Immature natural killer cell (primary cell): ENCODE measurements at regions not wholly inside any gene's neighbourhood (a gene's known extent, or its start where the extent isn't known, plus 50 kb on each side); places are given as distances from the start of the nearest gene placed in this dataset.

Experiments used
- DNase-seq, 3 donors: peaks; one replicate each; pipeline ENCODE4 v3.0.0; 2022; ENCODE audit warnings: mixed read lengths in 1 of 3
- H3K27ac Mint-ChIP-seq, 6 donors: one replicate each; pipeline ENCODE4 v1.8.0; 2020; ENCODE audit warnings: mixed read lengths in 6 of 6, mild to moderate bottlenecking in 5 of 6, inconsistent platforms in 4 of 6, moderate library complexity in 3 of 6
- H3K27me3 Mint-ChIP-seq, 3 donors: one replicate each; pipeline ENCODE4 v1.8.0; 2020 to 2021; ENCODE audit warnings: low read depth in 3 of 3, mild to moderate bottlenecking in 3 of 3, mixed read lengths in 3 of 3, moderate library complexity in 3 of 3, inconsistent platforms in 1 of 3
- H3K36me3 Mint-ChIP-seq, 3 donors: one replicate each; pipeline ENCODE4 v1.8.0; 2020; ENCODE audit warnings: mixed read lengths in 3 of 3, inconsistent platforms in 2 of 3, mild to moderate bottlenecking in 2 of 3
- H3K4me1 Mint-ChIP-seq, 2 donors: one replicate each; pipeline ENCODE4 v1.8.0; 2020; ENCODE audit warnings: inconsistent platforms in 2 of 2, mild to moderate bottlenecking in 2 of 2, mixed read lengths in 2 of 2, moderate library complexity in 1 of 2
- H3K4me3 Mint-ChIP-seq, 5 donors: one replicate each; pipeline ENCODE4 v1.8.0; 2020; ENCODE audit warnings: mild to moderate bottlenecking in 5 of 5, mixed read lengths in 5 of 5, inconsistent platforms in 3 of 5, moderate library complexity in 3 of 5
- H3K9me3 Mint-ChIP-seq, 6 donors: one replicate each; pipeline ENCODE4 v1.8.0; 2020; ENCODE audit warnings: mild to moderate bottlenecking in 6 of 6, mixed read lengths in 6 of 6, inconsistent platforms in 4 of 6, moderate library complexity in 3 of 6

DNA sequence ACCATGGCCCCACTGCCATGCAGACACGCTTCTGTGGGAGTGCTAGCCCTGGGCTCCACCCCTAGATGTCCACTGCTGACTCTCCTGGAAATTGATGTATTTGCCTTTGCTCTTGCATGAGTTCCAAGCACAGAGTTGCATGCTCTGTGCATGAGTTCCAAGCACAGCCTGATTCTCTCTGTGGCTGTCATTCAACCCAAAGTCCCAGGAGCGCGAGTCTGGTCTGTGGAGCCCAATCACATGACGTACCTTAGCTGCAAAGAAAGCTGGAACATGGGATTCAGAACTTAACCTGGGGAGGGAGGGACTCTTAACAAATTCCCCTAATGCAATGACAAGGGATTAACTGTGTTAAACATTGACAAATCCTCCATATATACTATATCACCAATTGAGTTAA lies 114.3 kb upstream of the SLC24A3 start:
- Mint-ChIP-seq H3K27ac (peak overlapping the region in 1 of 6 donors; percentile 53), H3K4me1 (peaks cover 24 to 25% of the 10 kb centered on the region in 2 donors), H3K36me3 (no peaks in the 10 kb centered on the region), H3K4me3 (peak overlapping the region in 1 of 5 donors; percentile 27), H3K9me3 (no peaks in the 10 kb centered on the region), H3K27me3 (no peaks in the 10 kb centered on the region)
- DNase-seq = no peak

DNA sequence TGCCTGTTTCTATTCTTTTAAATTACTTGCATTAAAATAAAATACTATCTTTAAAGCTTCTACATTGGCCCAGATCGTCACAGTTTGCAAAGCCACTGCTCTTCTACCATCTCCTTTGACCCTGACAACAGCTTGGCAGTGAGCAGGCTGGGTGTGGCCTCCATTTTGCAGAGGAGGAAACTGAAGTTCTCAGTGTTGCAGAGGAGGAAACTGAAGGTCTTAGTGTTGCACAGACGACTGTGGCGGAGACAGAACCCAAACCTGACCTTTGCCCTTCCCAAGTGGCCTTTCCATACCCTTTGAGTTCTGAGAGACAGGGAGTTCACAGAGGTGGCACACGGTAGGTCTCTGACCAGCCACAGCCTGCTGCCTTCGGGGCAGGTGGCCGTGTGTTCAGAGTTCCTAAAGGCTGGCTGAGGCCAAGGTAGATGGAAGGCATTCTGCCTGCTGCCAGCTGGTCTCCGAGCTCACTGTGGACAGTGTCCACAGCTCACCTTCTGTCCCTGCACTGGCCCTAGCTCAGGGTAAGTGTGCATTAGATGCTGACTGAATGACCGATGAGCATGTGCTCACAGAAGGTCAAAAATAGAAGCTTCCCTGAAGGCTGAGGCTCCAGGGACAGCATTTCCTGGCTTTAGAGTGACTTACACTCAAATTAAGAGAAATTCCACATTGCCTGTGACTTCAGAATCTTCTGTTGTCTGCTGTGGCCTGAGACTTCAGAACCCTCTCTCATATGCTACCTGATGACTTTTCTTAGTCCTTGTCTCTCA lies 113.5 kb upstream of the SLC24A3 start:
- no peaks in the 10 kb centered on the region for H3K9me3 Mint-ChIP-seq
- peak in 1 of 3 donors; percentile 10 for DNase-seq
- H3K4me1 Mint-ChIP-seq = peaks cover 23 to 25% of the 10 kb centered on the region in 2 donors
- H3K27me3 Mint-ChIP-seq = no peaks in the 10 kb centered on the region
- H3K4me3 Mint-ChIP-seq = peak overlapping the region in 4 of 5 donors; percentile 28 to 57 (median 42)
- no peaks in the 10 kb centered on the region for H3K36me3 Mint-ChIP-seq
- peak overlapping the region; percentile 31 to 73 (median 47) for H3K27ac Mint-ChIP-seq

DNA sequence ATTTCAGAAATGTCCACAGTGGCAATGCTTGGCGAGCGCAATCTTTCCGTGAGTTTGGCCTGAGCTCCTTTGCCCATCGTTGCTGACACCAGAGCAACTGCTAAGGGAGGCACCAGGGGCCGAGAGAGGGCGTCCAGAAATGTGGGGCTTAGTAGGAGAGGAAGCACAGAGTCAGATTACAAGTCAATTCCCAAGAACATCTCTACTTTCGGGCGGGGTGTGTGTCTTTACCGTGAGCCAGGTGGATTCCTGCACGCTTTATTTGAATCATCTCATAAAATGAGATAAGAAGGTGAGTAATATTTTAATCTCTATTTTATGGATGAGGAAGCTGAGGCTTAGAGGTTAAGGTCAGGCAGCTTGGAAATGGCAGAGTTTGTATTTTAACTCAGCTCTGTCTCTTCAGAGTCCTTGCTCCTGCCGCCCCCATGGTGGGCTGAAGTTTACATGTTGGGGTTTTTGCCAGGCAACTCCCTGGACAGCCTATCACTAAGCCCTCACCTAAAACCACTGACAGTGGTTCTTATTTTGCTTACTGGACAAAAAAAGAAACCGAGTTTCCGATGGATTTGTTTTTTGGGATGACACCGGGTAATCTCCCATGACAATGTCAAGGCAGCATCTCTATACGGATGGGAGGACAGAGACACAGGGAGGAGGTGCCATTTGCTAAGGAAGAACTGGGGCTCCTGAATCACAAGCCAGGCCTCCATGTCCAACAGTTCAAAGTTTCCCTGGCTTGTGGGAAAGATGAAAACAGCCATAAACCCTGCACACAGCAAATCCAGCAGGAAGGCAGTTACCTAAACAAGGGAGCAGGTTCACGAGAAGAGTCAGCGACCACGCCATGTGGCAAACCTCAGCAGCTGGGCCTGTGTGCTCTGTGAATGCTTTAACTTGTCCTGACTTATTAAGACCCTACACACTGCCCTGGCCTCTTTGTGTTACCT lies 112.6 kb upstream of the SLC24A3 start:
- Mint-ChIP-seq H3K27ac (peak overlapping the region in 3 of 6 donors; percentile 31 to 53 (median 37)), H3K4me3 (peak overlapping the region in 1 of 5 donors; percentile 40), H3K36me3 (no peaks in the 10 kb centered on the region), H3K27me3 (no peaks in the 10 kb centered on the region), H3K9me3 (no peaks in the 10 kb centered on the region), H3K4me1 (peaks cover 20 to 25% of the 10 kb centered on the region in 2 donors)
- no peak for DNase-seq

DNA sequence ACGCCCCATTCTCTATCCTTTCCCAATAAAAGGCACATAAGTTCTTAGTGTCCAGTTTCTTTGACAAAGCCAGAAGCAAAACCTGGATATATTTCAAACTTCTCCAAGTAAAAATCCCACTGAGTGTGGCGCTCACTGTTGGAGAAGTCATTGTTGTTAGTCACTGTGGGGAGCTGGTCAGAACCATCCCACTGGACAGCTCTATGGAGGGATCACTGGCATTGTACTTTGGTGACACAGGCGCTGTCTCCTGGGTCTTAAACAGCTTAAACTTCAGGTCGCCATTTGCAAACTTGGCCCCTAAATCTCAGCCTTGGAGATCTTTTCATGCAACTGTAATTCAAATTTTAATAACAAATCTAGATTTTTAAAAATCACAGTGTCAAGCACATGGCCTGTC lies 111.5 kb upstream of the SLC24A3 start:
- Mint-ChIP-seq H3K27ac (no peak overlapping the region), H3K27me3 (no peaks in the 10 kb centered on the region), H3K4me1 (peaks cover 20 to 25% of the 10 kb centered on the region in 2 donors), H3K9me3 (no peaks in the 10 kb centered on the region), H3K4me3 (no peak overlapping the region), H3K36me3 (no peaks in the 10 kb centered on the region)
- no peak for DNase-seq

DNA sequence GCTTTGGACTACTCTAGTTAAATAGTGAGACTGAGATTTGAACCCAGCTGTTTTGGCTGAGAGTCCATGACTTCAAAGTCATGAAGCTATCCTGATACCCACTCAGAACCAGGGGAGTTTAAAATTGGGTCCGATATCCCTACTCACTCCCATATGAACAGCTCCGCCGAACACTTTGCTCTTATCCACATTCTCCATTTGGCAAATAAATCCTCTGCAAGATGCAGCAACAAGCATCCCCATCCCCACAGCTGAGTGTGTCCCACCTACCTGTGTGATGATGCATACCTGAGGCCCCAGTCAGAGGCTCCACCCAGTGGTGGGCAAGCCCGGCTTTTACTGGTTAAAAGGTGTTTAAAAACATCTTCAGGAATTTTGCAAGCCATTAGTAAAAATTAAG lies 108.3 kb upstream of the SLC24A3 start:
- peaks cover 5 to 8% of the 10 kb centered on the region in 2 donors for H3K4me1 Mint-ChIP-seq
- H3K27me3 Mint-ChIP-seq = peaks cover 0 to 2% (median 0%) of the 10 kb centered on the region in 3 donors
- H3K4me3 Mint-ChIP-seq = no peak overlapping the region
- no peak for DNase-seq
- H3K36me3 Mint-ChIP-seq = no peaks in the 10 kb centered on the region
- no peaks in the 10 kb centered on the region for H3K9me3 Mint-ChIP-seq
- H3K27ac Mint-ChIP-seq = no peak overlapping the region

DNA sequence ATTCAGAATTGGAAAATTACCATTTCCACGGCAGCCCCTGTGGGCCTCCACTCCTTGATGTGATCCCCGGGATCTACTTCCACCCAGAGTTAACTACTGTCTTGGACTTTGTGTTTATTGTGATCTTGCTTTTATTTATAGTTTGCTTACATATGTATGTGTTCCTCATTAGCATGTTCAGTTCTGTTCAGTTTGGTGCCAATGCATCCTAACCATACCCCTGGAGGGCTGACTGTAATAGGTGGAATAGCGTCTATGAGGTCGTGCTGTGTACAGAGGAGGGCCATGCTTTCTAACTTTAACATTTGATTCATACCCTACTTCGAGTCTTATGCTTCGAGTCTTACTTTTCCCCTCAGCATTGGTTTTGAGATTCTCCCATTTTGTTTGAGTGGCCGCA lies 104.3 kb upstream of the SLC24A3 start:
- Mint-ChIP-seq H3K27me3 (peaks cover 0 to 2% (median 0%) of the 10 kb centered on the region in 3 donors), H3K36me3 (no peaks in the 10 kb centered on the region), H3K4me1 (peaks cover 4 to 8% of the 10 kb centered on the region in 2 donors), H3K4me3 (no peak overlapping the region), H3K27ac (no peak overlapping the region), H3K9me3 (no peaks in the 10 kb centered on the region)
- no peak for DNase-seq

DNA sequence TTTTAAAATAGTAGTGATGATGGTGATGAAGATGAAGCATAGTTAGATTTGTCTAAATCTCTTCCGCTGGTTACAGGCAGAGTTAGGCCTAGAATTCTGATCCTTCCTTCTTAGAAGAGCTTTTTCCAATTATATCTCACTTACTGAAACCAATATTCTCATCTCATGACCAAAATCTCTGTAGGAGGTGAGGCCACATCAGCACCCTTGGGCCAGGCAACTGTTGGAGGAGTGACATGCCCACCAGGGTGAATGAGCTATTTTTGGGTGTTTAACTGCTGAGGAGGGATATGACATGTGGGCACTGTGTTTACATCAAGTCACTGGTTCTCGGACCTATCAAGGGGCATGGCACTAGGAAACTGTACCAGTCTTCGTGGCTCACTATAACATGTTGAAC lies 102.2 kb upstream of the SLC24A3 start:
- peaks cover 23 to 29% of the 10 kb centered on the region in 2 donors for H3K4me1 Mint-ChIP-seq
- H3K27ac Mint-ChIP-seq = no peak overlapping the region
- no peak for DNase-seq
- no peak overlapping the region for H3K4me3 Mint-ChIP-seq
- H3K27me3 Mint-ChIP-seq = peaks cover 0 to 4% (median 0%) of the 10 kb centered on the region in 3 donors
- H3K36me3 Mint-ChIP-seq = no peaks in the 10 kb centered on the region
- H3K9me3 Mint-ChIP-seq = no peaks in the 10 kb centered on the region

DNA sequence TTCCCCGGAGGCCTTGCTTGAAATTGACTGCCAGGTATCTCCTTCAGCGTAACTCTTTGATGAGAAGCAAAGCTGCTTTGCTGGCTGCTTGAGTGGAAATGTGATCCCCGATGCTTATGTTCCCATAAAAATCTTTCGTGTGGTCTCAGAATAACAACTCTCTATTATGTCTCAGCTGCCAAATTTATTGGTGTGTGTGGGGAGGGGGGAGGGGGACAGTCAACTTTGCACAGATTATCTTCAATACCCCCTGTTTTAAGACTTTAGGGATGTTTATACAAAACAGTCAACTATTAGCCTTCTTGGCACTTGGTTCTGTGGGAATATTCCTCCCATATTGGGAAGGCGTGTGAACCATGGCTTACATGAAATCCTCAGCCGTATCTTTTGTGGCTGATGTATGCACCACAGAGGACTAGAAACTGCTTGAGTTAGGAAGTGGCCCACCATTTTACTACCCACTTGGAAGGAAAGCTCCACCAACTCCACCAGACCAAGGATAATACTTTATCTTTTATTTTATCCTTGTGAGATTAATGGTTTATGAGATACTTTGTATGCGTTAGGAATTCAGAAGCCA lies 101.5 kb upstream of the SLC24A3 start:
- Mint-ChIP-seq H3K27me3 (peaks cover 0 to 4% (median 0%) of the 10 kb centered on the region in 3 donors), H3K36me3 (no peaks in the 10 kb centered on the region), H3K4me1 (peaks cover 27 to 34% of the 10 kb centered on the region in 2 donors), H3K27ac (peak overlapping the region in 1 of 6 donors; percentile 14), H3K9me3 (no peaks in the 10 kb centered on the region), H3K4me3 (no peak overlapping the region)
- DNase-seq = no peak

DNA sequence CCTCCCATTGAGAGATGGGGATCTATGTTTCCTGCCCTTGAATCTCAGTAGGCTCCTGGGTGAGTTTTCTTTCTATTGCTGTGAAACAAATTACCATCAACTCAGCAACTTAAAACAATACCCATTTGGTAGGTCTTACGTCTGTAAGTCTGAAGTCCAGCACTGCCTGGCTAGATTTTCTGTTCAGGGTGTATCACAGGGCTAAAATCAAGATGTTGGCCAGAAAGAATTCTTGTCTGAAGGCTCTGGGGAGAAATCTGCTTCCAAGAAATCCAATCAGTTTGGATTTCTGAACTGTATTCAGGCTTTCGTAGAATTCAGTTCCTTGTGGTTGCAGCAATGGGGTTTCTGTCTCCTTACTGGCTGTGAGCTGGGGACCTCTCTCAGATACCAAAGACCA lies 99.6 kb upstream of the SLC24A3 start:
- no peaks in the 10 kb centered on the region for H3K36me3 Mint-ChIP-seq
- H3K9me3 Mint-ChIP-seq = no peaks in the 10 kb centered on the region
- no peak overlapping the region for H3K4me3 Mint-ChIP-seq
- H3K27me3 Mint-ChIP-seq = peaks cover 0 to 4% (median 0%) of the 10 kb centered on the region in 3 donors
- peaks cover 27 to 34% of the 10 kb centered on the region in 2 donors for H3K4me1 Mint-ChIP-seq
- DNase-seq = no peak
- H3K27ac Mint-ChIP-seq = peak overlapping the region in 4 of 6 donors; percentile 12 to 77 (median 46)

DNA sequence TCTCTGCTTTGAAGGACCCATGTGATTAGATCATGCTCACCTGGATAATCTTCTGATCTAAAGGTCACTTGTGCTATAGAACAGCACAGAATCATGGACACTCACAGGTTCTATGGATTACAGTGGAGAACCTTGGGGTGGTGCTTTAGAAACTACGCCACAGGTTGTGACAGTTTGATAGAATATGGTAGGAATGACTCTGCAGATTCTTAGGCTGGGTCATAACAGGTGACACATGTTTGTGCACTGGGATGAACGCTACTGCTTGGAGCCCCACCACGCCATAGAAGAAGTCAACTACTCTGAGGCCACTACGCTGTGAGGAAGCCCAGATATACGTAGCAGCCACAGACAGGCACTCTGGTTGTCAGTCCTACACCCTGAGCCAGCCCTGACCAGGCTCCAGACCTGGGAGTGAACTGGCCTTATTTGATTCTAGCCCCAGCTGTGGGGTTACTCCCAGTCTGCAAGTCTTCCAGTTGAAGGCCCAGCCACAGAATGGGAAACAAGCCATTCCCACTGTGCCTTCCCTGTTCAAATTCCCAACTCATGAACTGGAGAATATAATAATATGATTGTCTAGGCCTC lies 99.0 kb upstream of the SLC24A3 start:
- no peak for DNase-seq
- no peaks in the 10 kb centered on the region for H3K9me3 Mint-ChIP-seq
- H3K36me3 Mint-ChIP-seq = no peaks in the 10 kb centered on the region
- H3K4me3 Mint-ChIP-seq = no peak overlapping the region
- peaks cover 0 to 3% (median 0%) of the 10 kb centered on the region in 3 donors for H3K27me3 Mint-ChIP-seq
- peak overlapping the region; percentile 53 to 84 (median 75) for H3K27ac Mint-ChIP-seq
- H3K4me1 Mint-ChIP-seq = peaks cover 27 to 34% of the 10 kb centered on the region in 2 donors

DNA sequence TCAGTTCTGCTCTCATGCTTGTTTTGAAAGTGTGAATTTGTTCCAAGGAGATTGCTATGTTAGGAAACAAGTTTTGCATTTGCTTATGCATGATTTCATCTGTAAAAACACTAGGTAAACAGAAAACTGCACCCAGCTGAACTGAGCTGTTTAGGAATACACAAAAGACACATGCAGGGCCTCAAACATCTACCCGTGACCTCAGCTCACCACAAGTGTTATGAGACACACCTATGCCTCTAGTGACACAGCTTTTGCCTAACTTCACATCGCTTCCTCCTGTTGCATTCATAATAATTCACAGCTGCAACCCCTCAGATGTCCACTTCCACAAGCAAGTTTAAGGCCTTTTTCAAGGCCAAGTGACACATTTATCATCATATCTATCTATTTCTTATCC lies 98.0 kb upstream of the SLC24A3 start:
- H3K27me3 Mint-ChIP-seq = peaks cover 0 to 2% (median 0%) of the 10 kb centered on the region in 3 donors

DNA sequence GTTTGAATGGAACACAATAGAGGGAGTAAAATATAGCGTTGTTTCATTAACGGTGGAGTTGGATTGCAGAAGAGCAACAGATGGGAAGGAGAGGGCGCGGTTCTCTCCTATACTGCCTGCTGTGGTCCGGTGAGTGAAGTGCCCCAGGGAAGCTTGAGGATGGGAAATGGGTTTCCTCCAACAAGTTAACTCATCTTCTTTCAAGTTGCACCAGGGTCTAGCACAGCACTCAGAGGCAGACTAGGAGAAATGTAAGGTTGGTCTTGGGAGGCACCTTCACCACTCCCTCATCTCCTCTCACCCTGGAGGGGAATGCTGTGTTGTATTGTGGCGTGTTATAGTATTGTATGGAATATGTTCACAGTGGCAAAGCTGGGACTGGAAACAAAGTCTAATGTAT lies 96.9 kb upstream of the SLC24A3 start:
- H3K27ac Mint-ChIP-seq = peak overlapping the region in 5 of 6 donors; percentile 9 to 84 (median 75)
- H3K4me3 Mint-ChIP-seq = peak overlapping the region in 1 of 5 donors; percentile 38
- peaks cover 27 to 34% of the 10 kb centered on the region in 2 donors for H3K4me1 Mint-ChIP-seq
- no peaks in the 10 kb centered on the region for H3K9me3 Mint-ChIP-seq
- DNase-seq = no peak
- peaks cover 0 to 2% (median 0%) of the 10 kb centered on the region in 3 donors for H3K27me3 Mint-ChIP-seq
- H3K36me3 Mint-ChIP-seq = no peaks in the 10 kb centered on the region

More for the DNA sequence above, 98.0 kb upstream of the SLC24A3 start:
- H3K36me3 Mint-ChIP-seq = no peaks in the 10 kb centered on the region
- DNase-seq = peak; percentile 34 to 58 (median 43)
- H3K27ac Mint-ChIP-seq = peak overlapping the region; percentile 62 to 84 (median 77)
- H3K4me3 Mint-ChIP-seq = peak overlapping the region; percentile 30 to 76 (median 42)
- H3K4me1 Mint-ChIP-seq = peaks cover 27 to 34% of the 10 kb centered on the region in 2 donors
- no peaks in the 10 kb centered on the region for H3K9me3 Mint-ChIP-seq

DNA sequence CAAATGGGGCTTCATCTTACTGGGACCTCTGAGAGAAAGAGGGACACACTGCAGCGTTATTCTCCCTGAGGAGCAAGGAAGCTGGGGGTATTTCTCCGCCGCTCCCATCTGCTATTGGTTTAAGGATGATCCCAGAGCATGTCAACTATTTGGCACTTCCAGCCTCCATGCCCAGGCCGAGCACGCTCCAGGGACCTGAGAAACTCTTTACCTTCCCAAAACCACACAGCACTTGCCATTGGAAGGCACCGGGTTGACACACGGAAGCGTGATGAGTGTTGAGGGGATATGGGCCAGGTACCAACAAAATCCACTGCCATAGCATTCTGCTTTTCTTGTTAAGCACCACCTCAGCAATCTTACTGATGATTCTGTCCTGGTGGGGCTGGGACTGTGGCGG lies 92.4 kb upstream of the SLC24A3 start:
- Mint-ChIP-seq H3K9me3 (no peaks in the 10 kb centered on the region), H3K4me1 (peaks cover 7 to 8% of the 10 kb centered on the region in 2 donors), H3K27ac (no peak overlapping the region), H3K27me3 (no peaks in the 10 kb centered on the region), H3K36me3 (peaks cover 0 to 3% (median 0%) of the 10 kb centered on the region in 3 donors), H3K4me3 (no peak overlapping the region)
- no peak for DNase-seq
